ENCODE measurements at regions not wholly inside any gene's neighbourhood (a gene's known extent, or its start where the extent isn't known, plus 50 kb on each side); places are given as distances from the start of the nearest gene placed in this dataset.

- DNase-seq = no peak
- no peaks in the 10 kb centered on the region for H3K27me3 Mint-ChIP-seq
- H3K4me1 Mint-ChIP-seq (ENCODE audit: low read depth) = peaks cover 10% of the 10 kb centered on the region
- H3K36me3 Mint-ChIP-seq (ENCODE audit: low read depth) = no peaks in the 10 kb centered on the region
- no peak overlapping the region for H3K27ac Mint-ChIP-seq
- no peak overlapping the region for H3K4me3 Mint-ChIP-seq
- H3K9me3 Mint-ChIP-seq = no peaks in the 10 kb centered on the region
Observed at GRCh38 chr1:234697015-234697414, 87.0 kb upstream of the IRF2BP2 start.

DNA sequence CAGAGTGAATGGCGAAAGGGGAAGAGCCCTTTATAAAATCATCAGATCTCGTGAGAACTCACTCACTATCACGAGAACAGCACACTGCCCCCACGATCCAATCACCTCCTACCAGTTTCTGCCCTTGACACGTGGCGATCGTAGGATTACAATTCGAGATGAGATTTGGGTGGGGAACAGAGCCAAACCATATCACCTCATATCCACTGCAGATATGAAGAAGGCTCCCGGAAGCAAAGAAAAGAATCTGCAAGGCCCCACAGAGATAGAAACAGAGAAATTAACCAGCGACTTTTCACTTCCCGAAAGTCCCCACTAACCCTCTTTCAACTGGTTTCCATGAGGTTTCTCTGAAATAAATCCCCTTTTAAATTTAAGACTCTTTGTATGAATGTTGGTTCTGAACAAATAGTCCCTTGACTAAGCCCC, 86.2 kb upstream of the IRF2BP2 start:
- no peak overlapping the region for H3K27ac Mint-ChIP-seq
- H3K36me3 Mint-ChIP-seq (ENCODE audit: low read depth) = no peaks in the 10 kb centered on the region

DNA sequence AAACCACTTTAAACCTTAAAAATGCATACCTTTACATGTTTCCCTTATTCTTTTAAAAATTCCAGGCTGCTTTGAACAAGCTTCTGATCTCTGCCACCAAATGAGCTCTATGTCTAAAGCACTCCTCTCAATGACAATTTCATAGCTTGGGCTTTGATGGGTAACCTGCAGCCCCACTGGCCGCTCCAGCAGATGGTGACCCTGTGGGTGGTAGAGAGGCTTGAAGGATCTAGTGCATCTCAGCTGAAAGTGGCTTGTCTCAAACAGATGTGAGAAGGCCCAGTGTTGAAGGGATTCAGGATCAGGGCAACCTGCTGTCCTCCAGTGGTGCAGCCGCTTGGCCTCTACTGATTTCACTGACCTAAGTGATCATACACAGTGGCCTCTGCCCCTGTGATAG, 84.7 kb upstream of the IRF2BP2 start:
- Mint-ChIP-seq H3K27me3 (no peaks in the 10 kb centered on the region), H3K9me3 (no peaks in the 10 kb centered on the region), H3K4me1 (ENCODE audit: low read depth) (peaks cover 5% of the 10 kb centered on the region), H3K36me3 (ENCODE audit: low read depth) (no peaks in the 10 kb centered on the region), H3K4me3 (no peak overlapping the region), H3K27ac (no peak overlapping the region)
- no peak for DNase-seq

More for the DNA sequence above, 86.2 kb upstream of the IRF2BP2 start:
- H3K9me3 Mint-ChIP-seq = no peaks in the 10 kb centered on the region
- no peak for DNase-seq
- H3K4me3 Mint-ChIP-seq = no peak overlapping the region
- peaks cover 14% of the 10 kb centered on the region for H3K4me1 Mint-ChIP-seq (ENCODE audit: low read depth)
- H3K27me3 Mint-ChIP-seq = no peaks in the 10 kb centered on the region

GRCh38 chr1:234692966-234693580, 83.1 kb upstream of the IRF2BP2 start:
- Mint-ChIP-seq H3K27me3 (no peaks in the 10 kb centered on the region), H3K9me3 (no peaks in the 10 kb centered on the region), H3K4me1 (ENCODE audit: low read depth) (peaks cover 4% of the 10 kb centered on the region), H3K27ac (no peak overlapping the region), H3K36me3 (ENCODE audit: low read depth) (no peaks in the 10 kb centered on the region), H3K4me3 (no peak overlapping the region)
- no peak for DNase-seq

GRCh38 chr1:234691567-234691966, 81.6 kb upstream of the IRF2BP2 start:
- no peak overlapping the region for H3K27ac Mint-ChIP-seq
- H3K36me3 Mint-ChIP-seq (ENCODE audit: low read depth) = no peaks in the 10 kb centered on the region
- H3K27me3 Mint-ChIP-seq = no peaks in the 10 kb centered on the region
- no peaks in the 10 kb centered on the region for H3K9me3 Mint-ChIP-seq
- peaks cover 4% of the 10 kb centered on the region for H3K4me1 Mint-ChIP-seq (ENCODE audit: low read depth)
- no peak for DNase-seq
- H3K4me3 Mint-ChIP-seq = no peak overlapping the region

GRCh38 chr1:234690872-234691271, 80.9 kb upstream of the IRF2BP2 start:
- Mint-ChIP-seq H3K4me1 (ENCODE audit: low read depth) (peaks cover 4% of the 10 kb centered on the region), H3K9me3 (peaks cover 2% of the 10 kb centered on the region), H3K4me3 (no peak overlapping the region), H3K27me3 (no peaks in the 10 kb centered on the region), H3K36me3 (ENCODE audit: low read depth) (no peaks in the 10 kb centered on the region), H3K27ac (no peak overlapping the region)
- no peak for DNase-seq

DNA sequence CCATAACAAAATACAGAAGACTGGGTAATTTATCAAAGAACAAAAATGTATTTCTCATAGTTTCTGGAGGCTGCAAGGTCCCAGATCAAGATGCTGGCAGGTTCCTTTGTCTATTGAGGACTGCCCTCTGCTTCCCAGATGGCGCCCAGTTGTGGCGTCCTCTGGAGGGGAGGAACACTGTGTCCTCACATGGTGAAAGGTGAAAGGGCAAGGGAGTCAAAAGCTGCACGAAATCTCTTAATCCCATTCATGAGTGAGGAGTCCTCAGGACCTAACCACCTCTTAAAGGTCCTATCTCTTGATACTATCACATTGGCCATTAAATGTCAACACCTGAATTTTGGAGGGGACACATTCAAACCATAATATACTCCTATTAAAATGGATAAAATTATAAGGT, 79.3 kb upstream of the IRF2BP2 start:
- Mint-ChIP-seq H3K9me3 (peaks cover 6% of the 10 kb centered on the region), H3K4me3 (no peak overlapping the region), H3K27me3 (no peaks in the 10 kb centered on the region), H3K36me3 (ENCODE audit: low read depth) (no peaks in the 10 kb centered on the region), H3K27ac (no peak overlapping the region), H3K4me1 (ENCODE audit: low read depth) (peaks cover 4% of the 10 kb centered on the region)
- no peak for DNase-seq

- no peak overlapping the region for H3K27ac Mint-ChIP-seq
- H3K27me3 Mint-ChIP-seq = no peaks in the 10 kb centered on the region
- peaks cover 6% of the 10 kb centered on the region for H3K9me3 Mint-ChIP-seq
- H3K36me3 Mint-ChIP-seq (ENCODE audit: low read depth) = no peaks in the 10 kb centered on the region
- DNase-seq = no peak
- peaks cover 4% of the 10 kb centered on the region for H3K4me1 Mint-ChIP-seq (ENCODE audit: low read depth)
- H3K4me3 Mint-ChIP-seq = no peak overlapping the region
Observed at GRCh38 chr1:234687011-234687410, 77.0 kb upstream of the IRF2BP2 start.

GRCh38 chr1:234686035-234686434, 76.1 kb upstream of the IRF2BP2 start:
- Mint-ChIP-seq H3K36me3 (ENCODE audit: low read depth) (no peaks in the 10 kb centered on the region), H3K27me3 (no peaks in the 10 kb centered on the region), H3K4me1 (ENCODE audit: low read depth) (no peaks in the 10 kb centered on the region), H3K27ac (no peak overlapping the region), H3K9me3 (peaks cover 6% of the 10 kb centered on the region), H3K4me3 (no peak overlapping the region)
- DNase-seq = no peak

GRCh38 chr1:234684856-234685255, 74.9 kb upstream of the IRF2BP2 start:
- H3K4me3 Mint-ChIP-seq = no peak overlapping the region
- no peaks in the 10 kb centered on the region for H3K4me1 Mint-ChIP-seq (ENCODE audit: low read depth)
- no peaks in the 10 kb centered on the region for H3K27me3 Mint-ChIP-seq
- DNase-seq = no peak
- no peak overlapping the region for H3K27ac Mint-ChIP-seq
- H3K36me3 Mint-ChIP-seq (ENCODE audit: low read depth) = no peaks in the 10 kb centered on the region
- H3K9me3 Mint-ChIP-seq = peaks cover 6% of the 10 kb centered on the region

- Mint-ChIP-seq H3K4me3 (no peak overlapping the region), H3K27ac (no peak overlapping the region), H3K9me3 (peaks cover 6% of the 10 kb centered on the region), H3K4me1 (ENCODE audit: low read depth) (no peaks in the 10 kb centered on the region), H3K27me3 (no peaks in the 10 kb centered on the region), H3K36me3 (ENCODE audit: low read depth) (no peaks in the 10 kb centered on the region)
- DNase-seq = no peak
Observed at GRCh38 chr1:234683861-234684632, 74.1 kb upstream of the IRF2BP2 start.

DNA sequence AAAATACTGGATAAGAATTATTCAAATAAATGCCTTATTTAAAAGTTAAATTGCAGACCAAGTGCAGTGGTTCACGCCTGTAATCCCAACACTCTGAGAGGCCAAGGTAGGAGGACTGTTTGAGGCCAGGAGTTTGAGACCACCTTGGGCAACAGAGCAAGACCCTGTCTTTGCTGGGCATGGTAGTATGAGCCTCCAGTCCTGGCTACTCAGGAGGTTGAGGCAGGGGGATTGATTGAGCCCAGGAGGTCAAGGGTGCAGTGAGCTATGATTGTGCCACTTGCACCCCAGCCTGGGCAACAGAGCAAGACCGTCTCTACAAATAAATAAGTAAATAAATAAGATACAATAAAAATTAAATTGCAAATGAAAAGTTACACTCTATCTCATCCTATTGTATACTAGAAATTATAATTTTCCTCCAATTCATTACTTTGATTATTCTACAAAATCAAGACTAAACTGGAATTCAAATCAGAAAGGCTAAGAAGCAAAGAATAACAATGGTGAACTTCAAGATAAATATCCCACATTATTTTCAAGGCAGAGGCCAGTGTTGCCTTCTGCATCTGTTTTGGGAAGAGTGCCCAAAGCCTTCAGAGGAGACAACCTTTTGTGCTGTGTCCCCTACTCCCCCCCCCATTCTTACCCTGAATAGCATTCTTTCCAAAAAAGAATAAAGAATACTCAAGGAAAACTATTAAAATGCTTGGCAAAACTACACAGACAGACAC, 73.3 kb upstream of the IRF2BP2 start:
- Mint-ChIP-seq H3K4me1 (ENCODE audit: low read depth) (no peaks in the 10 kb centered on the region), H3K4me3 (no peak overlapping the region), H3K27ac (no peak overlapping the region), H3K27me3 (no peaks in the 10 kb centered on the region), H3K9me3 (peaks cover 6% of the 10 kb centered on the region), H3K36me3 (ENCODE audit: low read depth) (no peaks in the 10 kb centered on the region)
- no peak for DNase-seq

DNA sequence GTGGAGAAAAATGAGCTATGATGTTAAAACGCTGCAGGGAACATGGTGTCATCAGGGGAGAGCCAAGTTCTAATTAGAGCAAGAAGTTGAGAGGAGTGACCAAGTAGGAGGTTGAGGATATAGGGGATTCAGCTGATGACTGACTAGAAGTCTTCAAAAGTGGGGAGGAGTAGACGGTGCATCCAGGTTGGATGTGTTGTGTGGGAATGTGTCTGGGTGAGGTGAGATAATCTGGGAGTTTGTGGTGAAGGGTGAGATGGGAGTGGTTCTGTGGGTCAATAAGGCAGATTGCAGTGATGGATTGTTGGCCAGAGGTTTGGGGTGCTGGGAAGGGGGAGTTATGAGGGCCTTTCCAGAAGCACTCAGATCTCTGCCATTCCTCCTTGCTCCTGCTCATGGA, 72.0 kb upstream of the IRF2BP2 start:
- Mint-ChIP-seq H3K4me1 (ENCODE audit: low read depth) (no peaks in the 10 kb centered on the region), H3K27ac (no peak overlapping the region), H3K36me3 (ENCODE audit: low read depth) (no peaks in the 10 kb centered on the region), H3K27me3 (no peaks in the 10 kb centered on the region), H3K9me3 (peaks cover 6% of the 10 kb centered on the region), H3K4me3 (no peak overlapping the region)
- DNase-seq = no peak

DNA sequence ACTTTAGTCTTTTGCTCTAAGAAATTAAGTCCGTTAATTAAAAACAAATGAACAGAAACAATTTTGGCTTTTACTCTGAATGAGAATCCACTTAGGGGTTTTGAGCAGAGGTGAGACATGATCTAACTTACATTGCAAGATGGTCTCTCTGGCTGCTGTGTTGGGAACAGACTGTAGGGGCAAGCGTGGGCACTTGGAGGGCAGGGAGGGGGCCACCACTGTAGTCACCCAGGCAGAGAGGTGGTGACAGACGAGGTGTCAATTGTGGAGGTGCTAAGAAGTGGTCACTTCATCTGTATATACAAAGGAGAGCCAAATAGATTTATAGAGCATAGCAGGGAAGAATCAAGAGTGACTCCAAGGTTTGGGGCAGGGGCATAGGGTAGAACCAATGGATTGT, 71.1 kb upstream of the IRF2BP2 start:
- Mint-ChIP-seq H3K27ac (no peak overlapping the region), H3K36me3 (ENCODE audit: low read depth) (no peaks in the 10 kb centered on the region), H3K27me3 (no peaks in the 10 kb centered on the region), H3K4me3 (no peak overlapping the region), H3K9me3 (peaks cover 6% of the 10 kb centered on the region), H3K4me1 (ENCODE audit: low read depth) (peaks cover 5% of the 10 kb centered on the region)
- no peak for DNase-seq

DNA sequence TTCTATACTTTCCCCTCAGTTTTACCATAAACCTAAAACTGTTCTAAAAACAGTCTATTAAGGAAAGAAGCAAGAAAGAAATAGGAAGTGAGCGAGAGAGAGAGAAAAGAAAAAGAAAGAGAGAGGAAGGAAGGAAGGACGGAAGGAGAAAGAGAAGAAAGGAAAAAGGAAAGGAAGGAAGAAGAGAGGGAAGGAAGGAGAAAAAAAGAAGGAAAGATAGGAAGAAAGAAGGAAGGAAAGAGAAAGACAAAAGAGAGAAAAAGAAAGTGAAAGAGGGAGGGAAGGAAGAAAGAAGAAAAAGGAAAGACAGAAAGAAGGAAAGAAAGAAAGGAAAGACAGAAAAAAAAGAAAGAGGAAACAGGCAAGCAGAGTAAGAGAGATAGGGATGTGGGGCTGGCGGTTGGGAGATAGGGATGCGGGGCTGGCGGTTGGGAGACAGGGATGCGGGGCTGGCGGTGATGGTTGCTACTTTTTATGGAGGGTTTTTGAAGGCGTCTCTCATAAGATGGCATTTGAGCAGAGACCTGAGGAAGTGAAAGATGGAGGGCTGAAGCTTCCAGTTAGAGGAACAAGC, 70.4 kb upstream of the IRF2BP2 start:
- Mint-ChIP-seq H3K27me3 (no peaks in the 10 kb centered on the region), H3K36me3 (ENCODE audit: low read depth) (no peaks in the 10 kb centered on the region), H3K4me3 (no peak overlapping the region), H3K4me1 (ENCODE audit: low read depth) (peaks cover 12% of the 10 kb centered on the region), H3K27ac (no peak overlapping the region), H3K9me3 (peaks cover 1% of the 10 kb centered on the region)
- DNase-seq = no peak

All from activated T-cell treated with anti-CD3 and anti-CD28 coated beads, Interleukin-2, amount 50 U/mL, for 24 hours (primary cell).